ENCODE measurements at regions not wholly inside any gene's neighbourhood (a gene's known extent, or its start where the extent isn't known, plus 50 kb on each side); places are given as distances from the start of the nearest gene placed in this dataset.

GRCh38 chr12:16726879-16727278 lies 120.9 kb upstream of the LMO3 start:
- H3K27ac ChIP-seq, result no peak overlapping the region
- TF ChIP-seq CTCF (IDR thresholded peaks at IDR 0.05), result no peak

GRCh38 chr12:16719713-16720416 lies 113.9 kb upstream of the LMO3 start:
- Histone ChIP-seq H3K9me3 (no peaks in the 10 kb centered on the region), H3K27me3 (no peaks in the 10 kb centered on the region), H3K4me1 (no peaks in the 10 kb centered on the region), H3K36me3 (no peaks in the 10 kb centered on the region), H3K4me3 (no peak overlapping the region), H3K27ac (no peak overlapping the region)
- TF ChIP-seq CTCF (IDR thresholded peaks at IDR 0.05), result no peak
- intact Hi-C loops (cut with DNase I), result no loop called here
- DNase-seq (no peak), ATAC-seq (no peak)
- 50 to 69% methylated on average over 2 of the region's 2 CpGs for WGBS, 2 donors

More at GRCh38 chr12:16726879-16727278, 120.9 kb upstream of the LMO3 start:
- WGBS, 2 donors, result 43 to 46% methylated on average over 1 of the region's 1 CpG
- Histone ChIP-seq H3K9me3 (no peaks in the 10 kb centered on the region), H3K4me1 (no peaks in the 10 kb centered on the region), H3K36me3 (no peaks in the 10 kb centered on the region), H3K27me3 (no peaks in the 10 kb centered on the region), H3K4me3 (no peak overlapping the region)
- DNase-seq (no peak), ATAC-seq (no peak)
- intact Hi-C loops (cut with DNase I), result no loop called here

- ATAC-seq (no peak), DNase-seq (no peak)
- H3K4me1 ChIP-seq, result no peaks in the 10 kb centered on the region
- 73 to 76% methylated on average over 5 of the region's 5 CpGs for WGBS, 2 donors
- no peak for TF ChIP-seq CTCF (IDR thresholded peaks at IDR 0.05)
- H3K27ac ChIP-seq, result no peak overlapping the region
- peaks cover 0 to 12% (median 0%) of the 10 kb centered on the region in 11 donors for H3K9me3 ChIP-seq
- no peaks in the 10 kb centered on the region for H3K27me3 ChIP-seq
- no peak overlapping the region for H3K4me3 ChIP-seq
- intact Hi-C loops (cut with DNase I), result no loop called here
- no peaks in the 10 kb centered on the region for H3K36me3 ChIP-seq
These were observed 111.0 kb upstream of the LMO3 start for GRCh38 chr12:16716928-16717327.

- DNase-seq (no peak), ATAC-seq (no peak)
- H3K4me3 ChIP-seq, result no peak overlapping the region
- no peaks in the 10 kb centered on the region for H3K27me3 ChIP-seq
- H3K36me3 ChIP-seq, result no peaks in the 10 kb centered on the region
- TF ChIP-seq CTCF (IDR thresholded peaks at IDR 0.05), result no peak
- 88 to 90% methylated on average over 3 of the region's 3 CpGs for WGBS, 2 donors
- no peak overlapping the region for H3K27ac ChIP-seq
- intact Hi-C loops (cut with DNase I), result loop anchor here in 1 of 10 donors (10.0 kb wide), 1 partner anchor 707 kb away; no protein-coding TSS in a partner anchor
- H3K9me3 ChIP-seq, result peaks cover 0 to 43% (median 13%) of the 10 kb centered on the region in 11 donors
- H3K4me1 ChIP-seq, result no peaks in the 10 kb centered on the region
These were observed 86.1 kb upstream of the LMO3 start for GRCh38 chr12:16692099-16692498.

Data from heart right ventricle (tissue), 16 donors.